Ovary (tissue), 7 donors: ENCODE measurements at regions not wholly inside any gene's neighbourhood (a gene's known extent, or its start where the extent isn't known, plus 50 kb on each side); places are given as distances from the start of the nearest gene placed in this dataset.

Source experiments
- DNase-seq, 5 donors: peaks; one replicate each; pipeline ENCODE4 v3.0.0-alpha.2; 2019 to 2020
- H3K27ac ChIP-seq, 2 donors: fragments of 200-600 bp; one replicate each; pipeline versions ENCODE4 v1.5.1 to v1.8.0; 2019 to 2022
- H3K27me3 ChIP-seq: fragments of 200-600 bp; one replicate; pipeline ENCODE4 v1.8.0; 2022
- H3K36me3 ChIP-seq: fragments of 200-600 bp; sonication (generic); one replicate; pipeline ENCODE4 v1.5.1; 2019
- H3K4me1 ChIP-seq: one replicate; pipeline ENCODE4 v1.8.1; 2013; ENCODE audit warnings: mild to moderate bottlenecking, moderate library complexity; ENCODE audit not compliant: insufficient read depth
- H3K4me3 ChIP-seq: fragments of 200-600 bp; sonication (generic); one replicate; pipeline ENCODE4 v1.5.1; 2017
- H3K9me3 ChIP-seq, 2 donors: fragments of 200-600 bp in 1 of 2; sonication (generic) in 1 of 2; one replicate each; pipeline versions ENCODE4 v1.5.1 to v1.8.1; 2013 to 2019; ENCODE audit warnings: mild to moderate bottlenecking in 1 of 2, moderate library complexity in 1 of 2
- CTCF ChIP-seq, 3 donors: fragments of 450-650 bp in 2 of 3; fragments of 200-600 bp in 1 of 3; IDR thresholded peaks; one replicate each; pipeline versions ENCODE4 v1.5.1 to v1.8.0; 2016 to 2022; ENCODE audit warnings: antibody characterized with exemption in 3 of 3, mild to moderate bottlenecking in 1 of 3
- EP300 ChIP-seq: sonication (generic); formaldehyde crosslinking; IDR thresholded peaks from one replicate; pipeline ENCODE4 v1.6.1; 2017; ENCODE audit warnings: antibody characterized with exemption
- POLR2A ChIP-seq: fragments of 450-650 bp; IDR thresholded peaks from one replicate; pipeline ENCODE4 v1.6.1; 2017; ENCODE audit warnings: antibody characterized with exemption, mild to moderate bottlenecking, moderate library complexity
- WGBS, 3 donors: extraction: QIAGEN DNeasy Blood & Tissue Kit in 1 of 3; methylation state at CpG; one replicate each; pipeline versions ENCODE4 v1.1.5 to v1.1.7; 2013 to 2017; 5-methylcytosine and 5-hydroxymethylcytosine counted together
- intact Hi-C, 4 donors: fragments of 100-400 bp; cut with DNase I; formaldehyde crosslinking; loops; one replicate each; pipeline versions ENCODE4 v1.11.0 to v1.15.1; 2022 to 2023
- donor health status: DM: no; HTN: no; CAD: no; lungs with moderate emphysema.
- donor health status: DM: no; HTN: no; CAD: no.
- donor health status: Bipolar disorder and iron deficiency.
- donor health status: DM: no; HTN: no; CAD: no.
- donor health status: DM: yes; HTN: yes; CAD: no.

- Histone ChIP-seq H3K4me1 (peaks cover 7% of the 10 kb centered on the region), H3K27ac (no peak overlapping the region), H3K27me3 (no peaks in the 10 kb centered on the region), H3K36me3 (no peaks in the 10 kb centered on the region), H3K9me3 (no peaks in the 10 kb centered on the region), H3K4me3 (no peak overlapping the region)
- intact Hi-C loops = no loop called here
- DNase-seq = no peak
- TF ChIP-seq CTCF (IDR thresholded peaks at IDR 0.05) (no peak), EP300 (no peak), POLR2A (no peak)
- WGBS, 3 donors = 47 to 63% (median 49%) methylated on average over 1 of the region's 1 CpG
Observed at GRCh38 chr7:15783987-15784693, 97.7 kb upstream of the MEOX2 start.

GRCh38 chr7:15782656-15783055, 96.2 kb upstream of the MEOX2 start:
- no peak for DNase-seq
- WGBS, 3 donors = 67 to 72% (median 70%) methylated on average over 2 of the region's 2 CpGs
- no peaks in the 10 kb centered on the region for H3K9me3 ChIP-seq
- H3K27ac ChIP-seq = no peak overlapping the region
- no peak for TF ChIP-seq EP300
- H3K36me3 ChIP-seq = no peaks in the 10 kb centered on the region
- H3K4me3 ChIP-seq = no peak overlapping the region
- peaks cover 7% of the 10 kb centered on the region for H3K4me1 ChIP-seq
- intact Hi-C loops = no loop called here
- H3K27me3 ChIP-seq = no peaks in the 10 kb centered on the region

- Histone ChIP-seq H3K36me3 (no peaks in the 10 kb centered on the region), H3K4me3 (no peak overlapping the region), H3K27ac (no peak overlapping the region), H3K27me3 (no peaks in the 10 kb centered on the region), H3K9me3 (no peaks in the 10 kb centered on the region), H3K4me1 (peaks cover 7% of the 10 kb centered on the region)
- DNase-seq = no peak
- intact Hi-C loops = no loop called here
- 94 to 97% (median 95%) methylated on average over 2 of the region's 2 CpGs for WGBS, 3 donors
- TF ChIP-seq CTCF (IDR thresholded peaks at IDR 0.05) (no peak), POLR2A (no peak), EP300 (no peak)
Observed at GRCh38 chr7:15781944-15782343, 95.5 kb upstream of the MEOX2 start.

DNA sequence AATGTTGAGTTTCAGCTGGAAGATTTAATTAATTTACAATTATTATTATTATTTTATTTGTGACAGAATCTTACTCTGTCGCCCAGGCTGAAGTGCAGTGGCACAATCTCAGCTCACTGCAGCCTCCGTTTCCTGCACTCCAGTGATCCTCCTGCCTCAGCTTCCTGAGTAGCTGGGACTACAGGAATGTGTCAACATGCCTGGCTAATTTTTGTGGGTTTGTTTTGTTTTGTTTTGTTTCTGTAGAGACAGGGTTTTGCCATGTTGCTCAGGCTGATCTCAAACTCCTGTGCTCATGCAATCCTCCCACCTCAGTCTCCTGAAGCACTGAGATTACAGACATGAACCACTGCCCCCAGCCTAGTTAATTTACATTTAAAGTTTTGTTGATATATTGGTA, 93.8 kb upstream of the MEOX2 start:
- Histone ChIP-seq H3K9me3 (no peaks in the 10 kb centered on the region), H3K27me3 (no peaks in the 10 kb centered on the region), H3K36me3 (no peaks in the 10 kb centered on the region), H3K4me1 (peaks cover 7% of the 10 kb centered on the region), H3K27ac (no peak overlapping the region), H3K4me3 (no peak overlapping the region)
- DNase-seq = no peak
- 49 to 60% (median 58%) methylated on average over 2 of the region's 2 CpGs for WGBS, 3 donors
- intact Hi-C loops = no loop called here
- TF ChIP-seq EP300 = no peak
- TF ChIP-seq POLR2A = no peak
- no peak for TF ChIP-seq CTCF (IDR thresholded peaks at IDR 0.05)

DNA sequence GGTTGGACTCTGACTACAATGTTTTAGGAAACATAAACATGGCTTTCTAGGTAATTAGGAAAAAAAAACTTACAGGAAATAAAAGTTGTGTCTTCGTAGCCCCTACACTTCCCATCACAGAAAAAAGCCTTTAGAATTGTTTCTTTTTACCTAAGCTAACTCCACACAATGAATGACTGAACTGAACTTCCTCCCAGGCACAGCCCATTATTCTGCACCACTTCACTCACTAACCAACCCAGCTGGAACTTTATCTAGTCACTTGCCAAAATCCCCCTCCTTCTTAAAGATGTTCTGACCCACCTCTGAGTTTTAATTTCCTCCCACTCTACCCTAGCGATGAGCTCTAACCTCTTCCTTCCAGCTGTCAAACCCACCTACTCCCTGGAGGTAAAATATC, 91.7 kb upstream of the MEOX2 start:
- H3K4me1 ChIP-seq = peaks cover 6% of the 10 kb centered on the region
- H3K27me3 ChIP-seq = no peaks in the 10 kb centered on the region
- no peak overlapping the region for H3K27ac ChIP-seq
- no peak overlapping the region for H3K4me3 ChIP-seq
- H3K36me3 ChIP-seq = no peaks in the 10 kb centered on the region
- H3K9me3 ChIP-seq = no peaks in the 10 kb centered on the region
- TF ChIP-seq POLR2A (no peak), EP300 (no peak), CTCF (IDR thresholded peaks at IDR 0.05) (no peak)
- intact Hi-C loops = no loop called here
- 44 to 60% (median 48%) methylated on average over 2 of the region's 2 CpGs for WGBS, 3 donors
- DNase-seq = no peak
